Body of pancreas (tissue), 4 donors: ENCODE measurements at regions not wholly inside any gene's neighbourhood (a gene's known extent, or its start where the extent isn't known, plus 50 kb on each side); places are given as distances from the start of the nearest gene placed in this dataset.
"Not testable (repeated sequence)": the region's sequence is repeated elsewhere in the genome, so short reads cannot be mapped to it uniquely, and the experiment has no call there.

Experiments
- ATAC-seq: fragments of 150-250 bp; one replicate; pipeline ENCODE4 v1.9.1; 2016
- DNase-seq, 4 donors: peaks; one replicate each; pipeline ENCODE4 v3.0.0-alpha.2; 2019
- H3K27ac ChIP-seq, 4 donors: fragments of 200-600 bp; sonication (generic); 1 replicate in 3 of 4; 2 replicates in 1 of 4; pipeline versions ENCODE4 v1.5.1 to v1.6.1; 2016 to 2019; ENCODE audit warnings: mild to moderate bottlenecking in 1 of 4, mixed read lengths in 1 of 4, moderate library complexity in 1 of 4
- H3K27me3 ChIP-seq, 2 donors: fragments of 200-600 bp; sonication (generic); one replicate each; pipeline ENCODE4 v1.6.0; 2016; ENCODE audit warnings: mild to moderate bottlenecking in 1 of 2
- H3K36me3 ChIP-seq, 2 donors: fragments of 200-600 bp; sonication (generic); replicated peaks in 1 of 2; 2 replicates each; pipeline ENCODE4 v1.5.1; 2016; ENCODE audit warnings: low read depth in 2 of 2; ENCODE audit not compliant: insufficient read depth in 1 of 2
- H3K4me1 ChIP-seq: fragments of 200-600 bp; sonication (generic); one replicate; pipeline ENCODE4 v1.6.0; 2016
- H3K4me3 ChIP-seq, 2 donors: fragments of 200-600 bp; sonication (generic); 1 replicate in 1 of 2; 2 replicates in 1 of 2; pipeline ENCODE4 v1.5.1; 2016 to 2019
- H3K9me3 ChIP-seq, 3 donors: fragments of 200-600 bp; sonication (generic); 1 replicate in 2 of 3; 2 replicates in 1 of 3; pipeline ENCODE4 v1.5.1; 2016
- CTCF ChIP-seq, 7 experiments: fragments of 450-650 bp in 4 of 7; fragments of 200-600 bp in 3 of 7; sonication (generic) in 3 of 7; IDR thresholded peaks; one replicate each; pipeline ENCODE4 v1.5.1; 2016 to 2019; ENCODE audit warnings: antibody characterized with exemption in 7 of 7
- POLR2A ChIP-seq, 3 donors: fragments of 450-650 bp; IDR thresholded peaks; one replicate each; pipeline ENCODE4 v1.6.1; 2016; ENCODE audit warnings: antibody characterized with exemption in 3 of 3, mild to moderate bottlenecking in 2 of 3
- WGBS, 2 donors: methylation state at CpG; one replicate each; pipeline ENCODE4 v1.1.5; 2017; 5-methylcytosine and 5-hydroxymethylcytosine counted together
- intact Hi-C: fragments of 100-400 bp; cut with DNase I; formaldehyde crosslinking; loops from one replicate; pipeline ENCODE4 v1.15.1; 2023

GRCh38 chr4:158395889-158396288, 125.8 kb upstream of the RXFP1 start:
- intact Hi-C loops, result no loop called here
- 56 to 57% methylated on average over 2 of the region's 2 CpGs for WGBS, 2 donors
- ATAC-seq (no peak), DNase-seq (no peak)
- no peak for TF ChIP-seq CTCF (IDR thresholded peaks at IDR 0.05)
- no peak for TF ChIP-seq POLR2A (IDR thresholded peaks at IDR 0.05)
- Histone ChIP-seq H3K4me1 (no peaks in the 10 kb centered on the region), H3K9me3 (no peaks in the 10 kb centered on the region), H3K4me3 (no peak overlapping the region), H3K27me3 (no peaks in the 10 kb centered on the region), H3K27ac (no peak overlapping the region), H3K36me3 (no peaks in the 10 kb centered on the region)

GRCh38 chr4:158397781-158398180, 123.9 kb upstream of the RXFP1 start:
- TF ChIP-seq CTCF (IDR thresholded peaks at IDR 0.05) (no peak), POLR2A (IDR thresholded peaks at IDR 0.05) (no peak)
- intact Hi-C loops, result no loop called here
- Histone ChIP-seq H3K9me3 (no peaks in the 10 kb centered on the region), H3K27me3 (no peaks in the 10 kb centered on the region), H3K27ac (no peak overlapping the region), H3K36me3 (no peaks in the 10 kb centered on the region), H3K4me3 (no peak overlapping the region), H3K4me1 (no peaks in the 10 kb centered on the region)
- no peak for DNase-seq
- no peak for ATAC-seq
- 87 to 89% methylated on average over 2 of the region's 2 CpGs for WGBS, 2 donors

GRCh38 chr4:158407961-158408360, 113.7 kb upstream of the RXFP1 start:
- H3K27me3 ChIP-seq, H3K4me3 ChIP-seq, DNase-seq, ATAC-seq, H3K36me3 ChIP-seq, H3K4me1 ChIP-seq, H3K9me3 ChIP-seq, H3K27ac ChIP-seq, intact Hi-C loops: not testable (repeated sequence)
- WGBS, 2 donors, result 92 to 94% methylated on average over 14 to 27 of the region's 29 CpGs

GRCh38 chr4:158410272-158410671, 111.4 kb upstream of the RXFP1 start:
- H3K27ac ChIP-seq, result no peak overlapping the region
- H3K36me3 ChIP-seq, result no peaks in the 10 kb centered on the region
- TF ChIP-seq CTCF (IDR thresholded peaks at IDR 0.05), result no peak
- TF ChIP-seq POLR2A (IDR thresholded peaks at IDR 0.05), result no peak
- H3K4me1 ChIP-seq, result no peaks in the 10 kb centered on the region
- no peaks in the 10 kb centered on the region for H3K9me3 ChIP-seq
- DNase-seq (no peak), ATAC-seq (no peak)
- no peaks in the 10 kb centered on the region for H3K27me3 ChIP-seq
- 75 to 78% methylated on average over 3 of the region's 3 CpGs for WGBS, 2 donors
- no peak overlapping the region for H3K4me3 ChIP-seq
- intact Hi-C loops, result no loop called here

- Histone ChIP-seq H3K9me3 (no peaks in the 10 kb centered on the region), H3K36me3 (no peaks in the 10 kb centered on the region), H3K4me3 (no peak overlapping the region), H3K27me3 (no peaks in the 10 kb centered on the region), H3K4me1 (no peaks in the 10 kb centered on the region), H3K27ac (no peak overlapping the region)
- DNase-seq (peak in 2 of 4 donors; percentile 20 to 25), ATAC-seq (no peak)
- 44 to 64% methylated on average over 2 of the region's 2 CpGs for WGBS, 2 donors
- intact Hi-C loops, result no loop called here
- TF ChIP-seq CTCF (IDR thresholded peaks at IDR 0.05), result no peak
Observed at GRCh38 chr4:158411269-158411668, 110.4 kb upstream of the RXFP1 start.

GRCh38 chr4:158418679-158419078, 103.0 kb upstream of the RXFP1 start:
- H3K4me3 ChIP-seq, intact Hi-C loops, H3K27me3 ChIP-seq, H3K9me3 ChIP-seq, H3K36me3 ChIP-seq, H3K4me1 ChIP-seq, ATAC-seq, H3K27ac ChIP-seq, DNase-seq: not testable (repeated sequence)
- WGBS, 2 donors, result 80 to 84% methylated on average over 4 of the region's 4 CpGs
